ENCODE measurements at regions not wholly inside any gene's neighbourhood (a gene's known extent, or its start where the extent isn't known, plus 50 kb on each side); places are given as distances from the start of the nearest gene placed in this dataset.

- Histone ChIP-seq H3K27me3 (ENCODE audit: control insufficient read depth in 3 of 3, insufficient read depth in 3 of 3, low read length in 3 of 3) (no peaks in the 10 kb centered on the region), H3K27ac (ENCODE audit: low read depth, low read length) (no peak overlapping the region), H3K9ac (ENCODE audit: low read depth in 1 of 3, low read length in 3 of 3) (no peak overlapping the region), H3K36me3 (ENCODE audit: control insufficient read depth in 3 of 3, insufficient read depth in 3 of 3, low read length in 3 of 3) (no peaks in the 10 kb centered on the region), H3K9me3 (ENCODE audit: control insufficient read depth in 3 of 3, low read length in 3 of 3) (no peaks in the 10 kb centered on the region), H3K4me3 (ENCODE audit: low read length in 3 of 3) (no peak overlapping the region), H3K4me1 (ENCODE audit: control insufficient read depth in 3 of 3, insufficient read depth in 3 of 3, low read length in 3 of 3) (no peaks in the 10 kb centered on the region)
Measured at GRCh38 chr1:187443939-187444338, 615.2 kb downstream of the PLA2G4A start.

GRCh38 chr1:187445066-187445465 lies 616.3 kb downstream of the PLA2G4A start:
- Histone ChIP-seq H3K4me3 (ENCODE audit: low read length in 3 of 3) (no peak overlapping the region), H3K36me3 (ENCODE audit: control insufficient read depth in 3 of 3, insufficient read depth in 3 of 3, low read length in 3 of 3) (no peaks in the 10 kb centered on the region), H3K4me1 (ENCODE audit: control insufficient read depth in 3 of 3, insufficient read depth in 3 of 3, low read length in 3 of 3) (no peaks in the 10 kb centered on the region), H3K9ac (ENCODE audit: low read depth in 1 of 3, low read length in 3 of 3) (no peak overlapping the region), H3K27me3 (ENCODE audit: control insufficient read depth in 3 of 3, insufficient read depth in 3 of 3, low read length in 3 of 3) (no peaks in the 10 kb centered on the region), H3K9me3 (ENCODE audit: control insufficient read depth in 3 of 3, low read length in 3 of 3) (no peaks in the 10 kb centered on the region), H3K27ac (ENCODE audit: low read depth, low read length) (no peak overlapping the region)

GRCh38 chr1:187451238-187451637 lies 622.5 kb downstream of the PLA2G4A start:
- no peak overlapping the region for H3K4me3 ChIP-seq (ENCODE audit: low read length in 3 of 3)
- no peaks in the 10 kb centered on the region for H3K27me3 ChIP-seq (ENCODE audit: control insufficient read depth in 3 of 3, insufficient read depth in 3 of 3, low read length in 3 of 3)
- no peaks in the 10 kb centered on the region for H3K4me1 ChIP-seq (ENCODE audit: control insufficient read depth in 3 of 3, insufficient read depth in 3 of 3, low read length in 3 of 3)
- no peak overlapping the region for H3K9ac ChIP-seq (ENCODE audit: low read depth in 1 of 3, low read length in 3 of 3)
- H3K9me3 ChIP-seq (ENCODE audit: control insufficient read depth in 3 of 3, low read length in 3 of 3): no peaks in the 10 kb centered on the region
- no peak overlapping the region for H3K27ac ChIP-seq (ENCODE audit: low read depth, low read length)
- no peaks in the 10 kb centered on the region for H3K36me3 ChIP-seq (ENCODE audit: control insufficient read depth in 3 of 3, insufficient read depth in 3 of 3, low read length in 3 of 3)

GRCh38 chr1:187454010-187454409 lies 625.3 kb downstream of the PLA2G4A start:
- Histone ChIP-seq H3K4me3 (ENCODE audit: low read length in 3 of 3) (no peak overlapping the region), H3K27ac (ENCODE audit: low read depth, low read length) (no peak overlapping the region), H3K9me3 (ENCODE audit: control insufficient read depth in 3 of 3, low read length in 3 of 3) (no peaks in the 10 kb centered on the region), H3K27me3 (ENCODE audit: control insufficient read depth in 3 of 3, insufficient read depth in 3 of 3, low read length in 3 of 3) (no peaks in the 10 kb centered on the region), H3K4me1 (ENCODE audit: control insufficient read depth in 3 of 3, insufficient read depth in 3 of 3, low read length in 3 of 3) (no peaks in the 10 kb centered on the region), H3K9ac (ENCODE audit: low read depth in 1 of 3, low read length in 3 of 3) (no peak overlapping the region), H3K36me3 (ENCODE audit: control insufficient read depth in 3 of 3, insufficient read depth in 3 of 3, low read length in 3 of 3) (no peaks in the 10 kb centered on the region)

- no peaks in the 10 kb centered on the region for H3K27me3 ChIP-seq (ENCODE audit: control insufficient read depth in 3 of 3, insufficient read depth in 3 of 3, low read length in 3 of 3)
- no peak overlapping the region for H3K4me3 ChIP-seq (ENCODE audit: low read length in 3 of 3)
- no peaks in the 10 kb centered on the region for H3K4me1 ChIP-seq (ENCODE audit: control insufficient read depth in 3 of 3, insufficient read depth in 3 of 3, low read length in 3 of 3)
- H3K36me3 ChIP-seq (ENCODE audit: control insufficient read depth in 3 of 3, insufficient read depth in 3 of 3, low read length in 3 of 3): no peaks in the 10 kb centered on the region
- H3K9ac ChIP-seq (ENCODE audit: low read depth in 1 of 3, low read length in 3 of 3): no peak overlapping the region
- no peak overlapping the region for H3K27ac ChIP-seq (ENCODE audit: low read depth, low read length)
- H3K9me3 ChIP-seq (ENCODE audit: control insufficient read depth in 3 of 3, low read length in 3 of 3): no peaks in the 10 kb centered on the region
Measured at GRCh38 chr1:187456446-187456845, 627.7 kb downstream of the PLA2G4A start.

- Histone ChIP-seq H3K4me3 (ENCODE audit: low read length in 3 of 3) (no peak overlapping the region), H3K9me3 (ENCODE audit: control insufficient read depth in 3 of 3, low read length in 3 of 3) (peaks cover 0 to 3% (median 0%) of the 10 kb centered on the region in 3 donors), H3K4me1 (ENCODE audit: control insufficient read depth in 3 of 3, insufficient read depth in 3 of 3, low read length in 3 of 3) (no peaks in the 10 kb centered on the region), H3K9ac (ENCODE audit: low read depth in 1 of 3, low read length in 3 of 3) (no peak overlapping the region), H3K27me3 (ENCODE audit: control insufficient read depth in 3 of 3, insufficient read depth in 3 of 3, low read length in 3 of 3) (no peaks in the 10 kb centered on the region), H3K27ac (ENCODE audit: low read depth, low read length) (no peak overlapping the region), H3K36me3 (ENCODE audit: control insufficient read depth in 3 of 3, insufficient read depth in 3 of 3, low read length in 3 of 3) (no peaks in the 10 kb centered on the region)
Measured at GRCh38 chr1:187460093-187460492, 631.3 kb downstream of the PLA2G4A start.

- no peak overlapping the region for H3K9ac ChIP-seq (ENCODE audit: low read depth in 1 of 3, low read length in 3 of 3)
- H3K4me3 ChIP-seq (ENCODE audit: low read length in 3 of 3): no peak overlapping the region
- no peaks in the 10 kb centered on the region for H3K36me3 ChIP-seq (ENCODE audit: control insufficient read depth in 3 of 3, insufficient read depth in 3 of 3, low read length in 3 of 3)
- H3K27ac ChIP-seq (ENCODE audit: low read depth, low read length): no peak overlapping the region
- H3K27me3 ChIP-seq (ENCODE audit: control insufficient read depth in 3 of 3, insufficient read depth in 3 of 3, low read length in 3 of 3): no peaks in the 10 kb centered on the region
- peaks cover 0 to 5% (median 0%) of the 10 kb centered on the region in 3 donors for H3K9me3 ChIP-seq (ENCODE audit: control insufficient read depth in 3 of 3, low read length in 3 of 3)
- no peaks in the 10 kb centered on the region for H3K4me1 ChIP-seq (ENCODE audit: control insufficient read depth in 3 of 3, insufficient read depth in 3 of 3, low read length in 3 of 3)
Measured at GRCh38 chr1:187464320-187464719, 635.6 kb downstream of the PLA2G4A start.

- H3K9ac ChIP-seq (ENCODE audit: low read depth in 1 of 3, low read length in 3 of 3): no peak overlapping the region
- no peaks in the 10 kb centered on the region for H3K4me1 ChIP-seq (ENCODE audit: control insufficient read depth in 3 of 3, insufficient read depth in 3 of 3, low read length in 3 of 3)
- H3K27ac ChIP-seq (ENCODE audit: low read depth, low read length): no peak overlapping the region
- H3K27me3 ChIP-seq (ENCODE audit: control insufficient read depth in 3 of 3, insufficient read depth in 3 of 3, low read length in 3 of 3): no peaks in the 10 kb centered on the region
- no peaks in the 10 kb centered on the region for H3K36me3 ChIP-seq (ENCODE audit: control insufficient read depth in 3 of 3, insufficient read depth in 3 of 3, low read length in 3 of 3)
- H3K4me3 ChIP-seq (ENCODE audit: low read length in 3 of 3): no peak overlapping the region
- peaks cover 0 to 5% (median 0%) of the 10 kb centered on the region in 3 donors for H3K9me3 ChIP-seq (ENCODE audit: control insufficient read depth in 3 of 3, low read length in 3 of 3)
Measured at GRCh38 chr1:187465441-187465840, 636.7 kb downstream of the PLA2G4A start.

GRCh38 chr1:187469836-187470235 lies 641.1 kb downstream of the PLA2G4A start:
- Histone ChIP-seq H3K4me1 (ENCODE audit: control insufficient read depth in 3 of 3, insufficient read depth in 3 of 3, low read length in 3 of 3) (no peaks in the 10 kb centered on the region), H3K27ac (ENCODE audit: low read depth, low read length) (no peak overlapping the region), H3K27me3 (ENCODE audit: control insufficient read depth in 3 of 3, insufficient read depth in 3 of 3, low read length in 3 of 3) (no peaks in the 10 kb centered on the region), H3K9ac (ENCODE audit: low read depth in 1 of 3, low read length in 3 of 3) (no peak overlapping the region), H3K9me3 (ENCODE audit: control insufficient read depth in 3 of 3, low read length in 3 of 3) (peaks cover 0 to 3% (median 0%) of the 10 kb centered on the region in 3 donors), H3K36me3 (ENCODE audit: control insufficient read depth in 3 of 3, insufficient read depth in 3 of 3, low read length in 3 of 3) (no peaks in the 10 kb centered on the region), H3K4me3 (ENCODE audit: low read length in 3 of 3) (no peak overlapping the region)

- H3K36me3 ChIP-seq (ENCODE audit: control insufficient read depth in 3 of 3, insufficient read depth in 3 of 3, low read length in 3 of 3): no peaks in the 10 kb centered on the region
- no peak overlapping the region for H3K27ac ChIP-seq (ENCODE audit: low read depth, low read length)
- H3K27me3 ChIP-seq (ENCODE audit: control insufficient read depth in 3 of 3, insufficient read depth in 3 of 3, low read length in 3 of 3): no peaks in the 10 kb centered on the region
- H3K4me1 ChIP-seq (ENCODE audit: control insufficient read depth in 3 of 3, insufficient read depth in 3 of 3, low read length in 3 of 3): no peaks in the 10 kb centered on the region
- H3K9ac ChIP-seq (ENCODE audit: low read depth in 1 of 3, low read length in 3 of 3): no peak overlapping the region
- no peak overlapping the region for H3K4me3 ChIP-seq (ENCODE audit: low read length in 3 of 3)
- no peaks in the 10 kb centered on the region for H3K9me3 ChIP-seq (ENCODE audit: control insufficient read depth in 3 of 3, low read length in 3 of 3)
Measured at GRCh38 chr1:187471555-187471954, 642.8 kb downstream of the PLA2G4A start.

GRCh38 chr1:187474336-187474735 lies 645.6 kb downstream of the PLA2G4A start:
- Histone ChIP-seq H3K4me1 (ENCODE audit: control insufficient read depth in 3 of 3, insufficient read depth in 3 of 3, low read length in 3 of 3) (no peaks in the 10 kb centered on the region), H3K27me3 (ENCODE audit: control insufficient read depth in 3 of 3, insufficient read depth in 3 of 3, low read length in 3 of 3) (no peaks in the 10 kb centered on the region), H3K4me3 (ENCODE audit: low read length in 3 of 3) (no peak overlapping the region), H3K36me3 (ENCODE audit: control insufficient read depth in 3 of 3, insufficient read depth in 3 of 3, low read length in 3 of 3) (no peaks in the 10 kb centered on the region), H3K9ac (ENCODE audit: low read depth in 1 of 3, low read length in 3 of 3) (no peak overlapping the region), H3K27ac (ENCODE audit: low read depth, low read length) (no peak overlapping the region), H3K9me3 (ENCODE audit: control insufficient read depth in 3 of 3, low read length in 3 of 3) (no peaks in the 10 kb centered on the region)

Measured in skeletal muscle tissue (tissue), 3 donors.